ENCODE measurements at regions not wholly inside any gene's neighbourhood (a gene's known extent, or its start where the extent isn't known, plus 50 kb on each side); places are given as distances from the start of the nearest gene placed in this dataset.

- Histone ChIP-seq H3K4me1 (ENCODE audit: control insufficient read depth, insufficient read depth, low read length) (no peaks in the 10 kb centered on the region), H3K4me3 (ENCODE audit: low read length) (no peak overlapping the region), H3K9ac (ENCODE audit: low read length) (no peak overlapping the region), H3K36me3 (ENCODE audit: control insufficient read depth, insufficient read depth, low read length) (no peaks in the 10 kb centered on the region), H3K27me3 (ENCODE audit: control insufficient read depth, insufficient read depth, low read length) (no peaks in the 10 kb centered on the region), H3K27ac (ENCODE audit: low read depth, low read length) (no peak overlapping the region)
These were observed 381.2 kb upstream of the PDE4D start for GRCh38 chr5:60274747-60275146.

GRCh38 chr5:60271517-60271916 is 378.0 kb upstream of the PDE4D start:
- Histone ChIP-seq H3K4me3 (ENCODE audit: low read length) (no peak overlapping the region), H3K36me3 (ENCODE audit: control insufficient read depth, insufficient read depth, low read length) (no peaks in the 10 kb centered on the region), H3K27me3 (ENCODE audit: control insufficient read depth, insufficient read depth, low read length) (no peaks in the 10 kb centered on the region), H3K9ac (ENCODE audit: low read length) (no peak overlapping the region), H3K4me1 (ENCODE audit: control insufficient read depth, insufficient read depth, low read length) (no peaks in the 10 kb centered on the region), H3K27ac (ENCODE audit: low read depth, low read length) (no peak overlapping the region)

- H3K27ac ChIP-seq (ENCODE audit: low read depth, low read length) = no peak overlapping the region
- H3K9ac ChIP-seq (ENCODE audit: low read length) = no peak overlapping the region
- no peak overlapping the region for H3K4me3 ChIP-seq (ENCODE audit: low read length)
These were observed 374.4 kb upstream of the PDE4D start for GRCh38 chr5:60267907-60268306.

GRCh38 chr5:60263346-60263745 is 369.8 kb upstream of the PDE4D start:
- Histone ChIP-seq H3K27ac (ENCODE audit: low read depth, low read length) (no peak overlapping the region), H3K36me3 (ENCODE audit: control insufficient read depth, insufficient read depth, low read length) (no peaks in the 10 kb centered on the region), H3K9ac (ENCODE audit: low read length) (no peak overlapping the region), H3K4me1 (ENCODE audit: control insufficient read depth, insufficient read depth, low read length) (no peaks in the 10 kb centered on the region), H3K27me3 (ENCODE audit: control insufficient read depth, insufficient read depth, low read length) (no peaks in the 10 kb centered on the region), H3K4me3 (ENCODE audit: low read length) (no peak overlapping the region)

More at GRCh38 chr5:60267907-60268306, 374.4 kb upstream of the PDE4D start:
- Histone ChIP-seq H3K4me1 (ENCODE audit: control insufficient read depth, insufficient read depth, low read length) (no peaks in the 10 kb centered on the region), H3K36me3 (ENCODE audit: control insufficient read depth, insufficient read depth, low read length) (no peaks in the 10 kb centered on the region), H3K27me3 (ENCODE audit: control insufficient read depth, insufficient read depth, low read length) (no peaks in the 10 kb centered on the region)

- H3K27ac ChIP-seq (ENCODE audit: low read depth, low read length) = no peak overlapping the region
- H3K4me1 ChIP-seq (ENCODE audit: control insufficient read depth, insufficient read depth, low read length) = no peaks in the 10 kb centered on the region
- H3K36me3 ChIP-seq (ENCODE audit: control insufficient read depth, insufficient read depth, low read length) = no peaks in the 10 kb centered on the region
- no peaks in the 10 kb centered on the region for H3K27me3 ChIP-seq (ENCODE audit: control insufficient read depth, insufficient read depth, low read length)
- no peak overlapping the region for H3K4me3 ChIP-seq (ENCODE audit: low read length)
- no peak overlapping the region for H3K9ac ChIP-seq (ENCODE audit: low read length)
These were observed 369.2 kb upstream of the PDE4D start for GRCh38 chr5:60262576-60263295.

GRCh38 chr5:60261732-60262131 is 368.2 kb upstream of the PDE4D start:
- H3K9ac ChIP-seq (ENCODE audit: low read length) = no peak overlapping the region
- H3K36me3 ChIP-seq (ENCODE audit: control insufficient read depth, insufficient read depth, low read length) = no peaks in the 10 kb centered on the region
- no peaks in the 10 kb centered on the region for H3K4me1 ChIP-seq (ENCODE audit: control insufficient read depth, insufficient read depth, low read length)
- H3K4me3 ChIP-seq (ENCODE audit: low read length) = no peak overlapping the region
- no peak overlapping the region for H3K27ac ChIP-seq (ENCODE audit: low read depth, low read length)
- no peaks in the 10 kb centered on the region for H3K27me3 ChIP-seq (ENCODE audit: control insufficient read depth, insufficient read depth, low read length)

GRCh38 chr5:60260658-60261057 is 367.1 kb upstream of the PDE4D start:
- H3K36me3 ChIP-seq (ENCODE audit: control insufficient read depth, insufficient read depth, low read length) = no peaks in the 10 kb centered on the region

GRCh38 chr5:60259730-60260129 is 366.2 kb upstream of the PDE4D start:
- Histone ChIP-seq H3K4me1 (ENCODE audit: control insufficient read depth, insufficient read depth, low read length) (no peaks in the 10 kb centered on the region), H3K36me3 (ENCODE audit: control insufficient read depth, insufficient read depth, low read length) (no peaks in the 10 kb centered on the region), H3K27ac (ENCODE audit: low read depth, low read length) (no peak overlapping the region), H3K4me3 (ENCODE audit: low read length) (no peak overlapping the region), H3K9ac (ENCODE audit: low read length) (no peak overlapping the region), H3K27me3 (ENCODE audit: control insufficient read depth, insufficient read depth, low read length) (no peaks in the 10 kb centered on the region)

More at GRCh38 chr5:60260658-60261057, 367.1 kb upstream of the PDE4D start:
- Histone ChIP-seq H3K27me3 (ENCODE audit: control insufficient read depth, insufficient read depth, low read length) (no peaks in the 10 kb centered on the region), H3K27ac (ENCODE audit: low read depth, low read length) (no peak overlapping the region), H3K9ac (ENCODE audit: low read length) (no peak overlapping the region), H3K4me1 (ENCODE audit: control insufficient read depth, insufficient read depth, low read length) (no peaks in the 10 kb centered on the region), H3K4me3 (ENCODE audit: low read length) (no peak overlapping the region)

GRCh38 chr5:60257596-60258271 is 364.2 kb upstream of the PDE4D start:
- Histone ChIP-seq H3K27ac (ENCODE audit: low read depth, low read length) (no peak overlapping the region), H3K4me1 (ENCODE audit: control insufficient read depth, insufficient read depth, low read length) (no peaks in the 10 kb centered on the region), H3K4me3 (ENCODE audit: low read length) (no peak overlapping the region), H3K27me3 (ENCODE audit: control insufficient read depth, insufficient read depth, low read length) (no peaks in the 10 kb centered on the region), H3K36me3 (ENCODE audit: control insufficient read depth, insufficient read depth, low read length) (no peaks in the 10 kb centered on the region), H3K9ac (ENCODE audit: low read length) (no peak overlapping the region)

GRCh38 chr5:60256546-60256945 is 363.0 kb upstream of the PDE4D start:
- H3K27me3 ChIP-seq (ENCODE audit: control insufficient read depth, insufficient read depth, low read length) = no peaks in the 10 kb centered on the region
- no peak overlapping the region for H3K4me3 ChIP-seq (ENCODE audit: low read length)
- no peak overlapping the region for H3K9ac ChIP-seq (ENCODE audit: low read length)
- no peaks in the 10 kb centered on the region for H3K4me1 ChIP-seq (ENCODE audit: control insufficient read depth, insufficient read depth, low read length)
- no peak overlapping the region for H3K27ac ChIP-seq (ENCODE audit: low read depth, low read length)
- H3K36me3 ChIP-seq (ENCODE audit: control insufficient read depth, insufficient read depth, low read length) = no peaks in the 10 kb centered on the region

- H3K4me3 ChIP-seq (ENCODE audit: low read length) = no peak overlapping the region
- no peak overlapping the region for H3K27ac ChIP-seq (ENCODE audit: low read depth, low read length)
- no peak overlapping the region for H3K9ac ChIP-seq (ENCODE audit: low read length)
- no peaks in the 10 kb centered on the region for H3K36me3 ChIP-seq (ENCODE audit: control insufficient read depth, insufficient read depth, low read length)
- no peaks in the 10 kb centered on the region for H3K4me1 ChIP-seq (ENCODE audit: control insufficient read depth, insufficient read depth, low read length)
- no peaks in the 10 kb centered on the region for H3K27me3 ChIP-seq (ENCODE audit: control insufficient read depth, insufficient read depth, low read length)
These were observed 355.4 kb upstream of the PDE4D start for GRCh38 chr5:60248901-60249300.

GRCh38 chr5:60243713-60244112 is 350.2 kb upstream of the PDE4D start:
- no peak overlapping the region for H3K9ac ChIP-seq (ENCODE audit: low read length)
- no peaks in the 10 kb centered on the region for H3K27me3 ChIP-seq (ENCODE audit: control insufficient read depth, insufficient read depth, low read length)
- H3K27ac ChIP-seq (ENCODE audit: low read depth, low read length) = no peak overlapping the region
- H3K4me3 ChIP-seq (ENCODE audit: low read length) = no peak overlapping the region
- H3K36me3 ChIP-seq (ENCODE audit: control insufficient read depth, insufficient read depth, low read length) = no peaks in the 10 kb centered on the region
- H3K4me1 ChIP-seq (ENCODE audit: control insufficient read depth, insufficient read depth, low read length) = no peaks in the 10 kb centered on the region

All from rectal smooth muscle tissue (tissue), 1 donor.